ENCODE measurements at regions not wholly inside any gene's neighbourhood (a gene's known extent, or its start where the extent isn't known, plus 50 kb on each side); places are given as distances from the start of the nearest gene placed in this dataset.

DNA sequence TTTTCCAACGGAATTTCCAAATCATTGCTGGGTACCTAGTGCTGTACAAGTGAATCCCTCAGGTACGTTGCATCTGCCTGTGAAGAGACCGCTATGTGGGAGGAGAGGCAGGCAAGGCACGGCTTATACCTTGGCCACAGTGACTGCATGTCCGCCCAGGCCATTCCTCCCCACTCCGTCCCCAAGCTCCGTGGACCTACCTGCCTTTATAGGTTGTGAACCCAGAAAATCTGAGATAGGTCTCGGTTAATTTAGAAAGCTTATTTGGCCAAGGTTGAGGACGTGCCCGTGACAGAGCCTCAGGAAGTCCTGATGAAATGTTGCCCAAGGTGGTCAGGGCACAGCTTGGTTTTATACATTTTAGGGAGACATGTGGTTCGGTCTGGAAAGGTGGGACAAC is 218.5 kb upstream of the TSHZ3 start:
- no peak for DNase-seq

DNA sequence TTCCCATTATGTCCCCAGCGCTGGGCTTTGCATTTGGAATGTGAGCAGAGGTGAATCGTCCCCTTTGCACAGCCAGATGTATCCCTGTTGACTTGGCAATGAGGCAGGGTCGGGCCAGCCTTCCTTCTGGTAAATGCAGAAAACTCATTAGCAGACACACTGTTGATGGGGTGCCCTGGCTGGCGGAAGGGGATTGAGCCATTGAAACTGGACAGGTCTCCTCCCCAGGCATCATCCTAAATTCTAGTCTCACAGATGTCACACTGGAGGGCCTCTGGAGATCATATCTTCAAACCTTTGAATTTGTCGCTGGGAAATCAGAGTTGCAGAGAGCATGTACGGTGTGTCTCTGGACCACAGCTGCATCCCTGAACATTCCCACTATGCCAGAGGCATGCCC is 219.5 kb upstream of the TSHZ3 start:
- no peak for DNase-seq

DNA sequence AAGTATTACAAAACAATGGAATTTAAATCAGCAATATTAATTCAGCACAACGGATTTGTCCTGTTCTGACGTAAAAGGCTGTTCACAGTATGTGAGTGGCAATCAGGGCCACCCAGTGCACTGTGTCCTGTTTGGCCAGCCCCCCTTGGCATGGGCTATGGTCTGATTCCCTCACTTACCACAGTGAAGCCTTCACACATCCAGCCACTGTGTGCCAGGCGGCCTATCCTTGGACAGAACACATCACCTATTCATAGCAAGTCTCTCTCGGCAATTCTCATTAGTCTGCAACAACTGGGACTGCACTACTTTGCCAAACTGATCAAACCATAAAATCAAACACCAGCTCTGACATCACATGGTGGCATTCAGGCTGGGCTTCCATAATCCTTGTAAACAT is 221.5 kb upstream of the TSHZ3 start:
- no peak for DNase-seq

DNA sequence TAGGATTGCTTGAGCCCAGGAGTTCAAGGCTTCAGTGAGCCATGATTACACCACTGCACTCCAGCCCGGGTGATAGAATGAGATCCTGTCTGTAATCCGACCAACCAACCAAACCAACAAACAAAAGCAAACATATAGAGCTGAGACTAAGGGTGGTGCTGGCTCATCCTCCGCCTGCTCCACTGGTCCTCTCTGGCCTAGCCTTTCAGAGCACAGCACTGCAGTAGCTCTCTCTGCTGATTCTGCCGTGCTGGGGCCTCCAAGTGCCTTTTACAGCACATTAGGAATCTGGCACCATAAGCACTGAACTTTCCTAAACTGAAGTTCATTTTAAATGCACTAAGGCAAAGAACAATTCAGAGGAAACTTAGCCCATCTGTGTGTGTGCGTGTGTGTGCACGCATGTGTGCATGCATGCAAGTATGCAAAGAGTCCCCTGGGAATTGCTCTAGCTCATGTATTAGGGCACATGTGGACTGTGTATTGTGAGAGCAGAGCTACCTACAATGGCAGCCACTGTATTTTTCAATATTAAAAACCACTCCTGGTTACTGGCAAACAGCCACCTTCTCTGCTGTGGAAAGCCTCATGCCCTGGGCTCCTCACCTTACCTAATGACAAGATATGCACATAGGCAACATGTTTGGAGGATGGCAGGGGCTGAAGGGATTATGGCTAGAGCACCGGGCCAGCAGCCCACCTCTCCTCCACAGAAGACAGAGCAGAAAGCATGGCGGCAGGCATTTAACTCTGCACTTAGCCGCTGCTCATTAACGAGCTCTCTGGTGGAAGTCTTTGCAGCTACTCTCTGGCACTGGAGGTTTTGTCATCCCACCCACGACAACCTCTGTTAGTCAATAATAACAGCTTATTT is 223.1 kb upstream of the TSHZ3 start:
- no peak for DNase-seq

DNA sequence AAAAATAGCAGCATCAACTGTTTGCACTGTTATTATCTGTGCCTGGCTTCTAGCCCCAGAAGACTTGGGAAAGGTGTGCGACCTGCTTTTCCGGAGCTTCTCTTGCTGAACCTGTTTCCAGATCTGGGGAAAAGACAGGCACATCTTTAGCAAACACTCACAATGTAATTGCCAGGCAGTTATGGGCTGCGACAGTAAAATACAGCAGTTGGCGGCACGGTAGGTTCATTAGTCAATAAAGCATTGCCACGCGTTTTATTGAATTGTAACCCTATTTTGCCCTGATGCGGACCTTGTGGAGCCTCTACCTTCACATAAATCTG is 223.7 kb upstream of the TSHZ3 start:
- DNase-seq: no peak

DNA sequence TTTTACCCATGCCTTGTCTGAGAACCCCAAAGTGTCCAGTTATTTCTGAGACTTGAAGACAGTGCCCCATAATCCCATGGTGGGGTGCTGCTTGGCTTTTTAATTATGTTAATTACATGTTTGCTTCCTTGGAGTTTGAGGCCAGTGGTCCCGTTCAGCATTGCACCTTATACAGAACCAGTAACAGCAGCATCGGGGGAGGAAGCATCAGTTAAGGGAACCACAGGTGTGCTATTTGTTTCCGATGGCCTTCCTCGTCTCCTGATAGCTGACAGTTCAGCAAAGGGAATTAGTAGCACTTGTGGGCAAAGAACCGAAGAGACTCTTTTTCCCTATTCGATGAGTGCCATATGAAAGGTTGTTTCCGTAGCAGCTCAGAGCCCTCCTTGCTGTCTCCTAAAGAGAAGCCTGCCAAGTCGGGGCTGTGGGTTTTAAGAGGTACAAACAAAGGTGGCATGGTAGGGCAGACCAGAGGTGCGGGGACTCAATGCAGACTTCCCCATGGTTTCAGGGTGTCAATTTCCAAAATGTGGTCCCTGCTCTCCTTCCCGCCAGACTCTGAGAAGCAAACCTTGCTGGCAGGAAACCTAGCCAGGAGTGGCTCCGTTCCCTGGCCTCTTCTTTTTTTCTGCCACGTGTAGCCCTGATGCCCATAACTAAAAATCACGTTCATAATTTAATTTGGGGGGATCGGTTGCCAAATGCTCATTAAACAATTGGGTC is 225.2 kb upstream of the TSHZ3 start:
- no peak for DNase-seq

DNA sequence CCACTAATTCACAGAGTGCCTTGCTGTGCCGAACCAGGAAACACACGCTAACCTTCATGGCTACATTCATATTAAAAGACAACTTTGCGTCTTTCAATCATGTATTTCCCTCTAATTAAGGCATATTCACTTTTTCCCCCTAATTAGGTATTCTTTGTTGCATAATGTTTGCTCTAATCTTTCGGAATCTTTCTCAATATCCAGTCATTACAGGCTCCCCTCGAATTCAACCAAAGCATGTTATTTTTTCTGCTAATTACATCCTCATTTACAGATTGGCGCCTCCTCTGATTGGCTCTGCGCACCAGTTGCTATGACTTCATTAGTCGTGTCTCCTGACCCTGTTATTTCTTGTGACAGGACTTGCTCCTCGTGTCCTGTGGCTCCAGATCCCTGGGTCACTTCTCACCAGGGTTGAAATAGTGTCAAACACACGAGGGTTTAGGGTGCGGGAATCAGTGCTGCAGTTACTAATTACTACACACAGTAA is 226.7 kb upstream of the TSHZ3 start:
- DNase-seq: no peak

DNA sequence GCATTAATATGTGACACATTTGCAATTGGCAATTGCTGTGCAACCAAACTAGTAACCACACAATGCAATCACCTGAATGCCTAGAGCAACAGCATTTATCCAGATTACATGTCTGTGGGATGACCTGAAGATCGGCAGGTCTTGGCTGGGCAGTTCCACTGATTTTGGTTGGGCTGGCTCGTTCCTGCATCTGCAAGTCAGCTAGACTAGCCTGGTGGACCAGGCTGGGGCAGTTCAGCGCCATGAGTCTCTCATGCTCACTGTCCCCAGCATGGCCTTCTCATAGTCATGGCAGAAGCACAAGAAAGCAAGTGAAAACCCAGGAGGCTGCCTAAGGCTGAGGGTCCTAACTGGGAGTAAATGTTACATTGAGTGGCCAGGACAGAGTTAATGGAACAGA is 229.1 kb upstream of the TSHZ3 start:
- DNase-seq: no peak

DNA sequence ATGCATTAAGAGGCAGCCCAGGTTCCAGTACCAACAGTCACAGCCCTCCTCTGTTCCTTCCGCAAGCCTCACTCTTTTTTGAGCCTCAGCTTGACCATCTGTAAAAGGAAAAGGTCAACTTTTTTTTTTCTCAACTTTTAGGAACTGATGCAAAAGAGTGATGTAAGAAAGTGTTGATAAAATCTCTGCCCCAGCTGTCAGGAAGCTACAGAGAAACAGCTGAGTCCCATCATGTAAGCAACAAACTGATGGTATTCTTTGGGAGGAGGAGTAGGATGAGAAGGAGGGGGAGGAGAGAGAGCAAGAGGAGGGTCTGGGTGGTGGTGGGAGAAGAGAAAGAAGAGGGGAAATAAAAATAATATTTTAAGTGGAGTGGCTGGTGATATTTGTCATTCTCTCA is 233.9 kb upstream of the TSHZ3 start:
- no peak for DNase-seq

DNA sequence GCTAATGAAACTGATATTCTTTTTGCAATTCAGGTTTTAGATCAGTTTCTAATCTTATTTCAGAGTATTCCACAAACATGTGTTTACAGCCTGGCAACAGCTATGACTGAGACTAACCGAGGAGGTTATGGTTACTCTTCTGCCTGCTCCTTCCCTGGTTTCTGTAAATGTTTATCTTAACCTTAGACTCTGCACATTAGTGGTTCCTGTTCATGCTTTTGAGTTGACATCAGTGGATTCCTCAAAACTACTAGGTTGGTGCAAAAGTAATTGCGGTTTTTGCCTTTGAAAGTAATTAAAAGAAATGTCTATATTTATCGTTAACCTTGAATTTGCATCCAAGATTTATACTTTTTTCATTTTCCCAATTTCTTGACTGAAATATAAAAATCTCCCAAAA is 237.0 kb upstream of the TSHZ3 start:
- DNase-seq: no peak

DNA sequence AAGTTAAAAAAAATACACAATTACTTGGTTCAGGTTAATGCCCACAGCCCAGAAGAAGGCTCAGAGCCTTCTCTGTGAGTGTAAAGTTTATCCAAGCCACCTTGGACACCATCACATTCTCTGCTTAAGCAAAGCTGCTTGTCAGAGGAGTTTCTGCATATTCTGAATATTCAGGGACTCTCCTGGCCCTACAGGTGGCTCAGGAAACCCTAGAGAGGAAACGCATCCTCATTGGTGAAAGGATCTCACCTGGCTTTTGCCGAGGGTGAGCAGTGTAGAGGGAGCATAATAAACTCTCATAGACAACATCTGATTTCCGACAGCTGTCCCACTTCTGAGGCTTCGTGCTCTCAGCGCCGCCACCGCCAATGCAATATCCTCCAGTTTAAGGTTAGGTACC is 239.9 kb upstream of the TSHZ3 start:
- no peak for DNase-seq

DNA sequence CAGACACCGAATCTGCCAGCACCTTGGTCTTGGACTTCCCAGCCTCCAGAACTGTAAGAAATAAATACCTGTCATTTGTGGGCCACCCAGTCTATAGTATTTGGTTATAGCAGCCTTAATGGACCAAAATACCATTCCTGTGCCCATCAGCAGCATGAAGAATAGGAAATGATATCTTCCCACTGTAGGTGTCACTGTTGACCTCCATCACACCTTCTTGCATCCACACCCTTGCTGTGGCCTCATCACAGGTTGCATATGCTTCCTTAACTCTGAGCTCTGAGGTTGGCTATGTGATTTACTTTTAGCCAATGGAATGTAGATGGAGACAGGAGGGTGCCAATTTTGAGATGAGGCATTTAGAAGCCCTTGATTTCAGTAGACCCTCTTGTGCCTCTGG is 242.0 kb upstream of the TSHZ3 start:
- no peak for DNase-seq

DNA sequence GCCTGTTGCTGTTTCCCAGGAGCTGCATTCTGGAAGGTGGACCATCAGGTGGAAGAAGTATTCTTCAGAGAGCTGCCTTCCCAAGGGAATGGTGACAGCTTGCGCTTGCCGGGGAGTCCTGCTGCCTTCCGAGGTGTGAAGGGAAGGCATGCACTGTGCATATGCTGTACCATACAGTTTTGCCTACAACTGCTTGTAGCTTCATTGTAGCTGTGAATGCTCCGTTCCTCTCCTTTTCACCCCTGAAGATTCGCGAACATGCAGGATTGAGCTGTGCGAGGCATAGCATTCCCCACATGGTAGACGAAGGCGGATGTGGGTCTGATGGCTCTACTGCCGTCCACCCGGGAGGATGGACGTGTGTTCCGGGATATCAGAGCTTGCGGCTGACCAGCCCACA is 243.2 kb upstream of the TSHZ3 start:
- DNase-seq: no peak

DNA sequence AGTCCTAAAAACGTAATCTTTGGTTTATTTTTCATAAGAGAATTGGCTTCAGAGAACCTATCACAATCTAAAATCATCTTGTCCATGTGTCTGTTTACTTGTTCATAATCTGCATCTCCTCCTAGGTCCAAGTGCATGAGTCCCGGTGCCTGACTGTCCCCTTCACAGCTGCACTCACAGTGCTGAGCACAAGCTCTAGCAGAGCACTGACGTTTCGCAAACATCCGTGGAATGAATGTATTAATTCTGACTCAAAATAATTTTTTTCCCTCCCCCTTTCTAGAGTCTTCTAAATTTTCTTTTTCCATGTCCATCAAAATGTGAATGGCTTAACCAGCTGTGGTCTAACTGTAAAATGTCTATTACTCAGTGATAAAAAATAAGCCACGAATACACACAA is 245.5 kb upstream of the TSHZ3 start:
- no peak for DNase-seq

DNA sequence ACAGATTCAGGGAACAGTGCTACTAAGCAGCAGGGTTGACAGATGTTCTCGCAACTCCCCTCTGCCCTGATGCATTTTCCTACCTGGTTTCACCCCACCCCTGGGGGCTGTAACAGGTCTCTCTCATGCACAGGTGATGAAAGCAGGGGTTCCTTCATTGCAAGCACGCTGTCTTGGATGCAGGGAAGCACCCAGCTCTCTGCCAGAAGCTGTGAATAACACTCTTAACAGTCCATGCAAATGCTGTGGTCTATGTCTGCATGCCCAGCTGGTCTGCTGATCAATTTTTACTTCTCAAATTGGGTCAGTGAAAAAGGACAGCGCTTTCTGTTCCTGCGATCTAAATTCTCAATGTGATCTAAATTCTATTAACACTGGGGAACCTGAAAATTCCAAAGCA is 246.3 kb upstream of the TSHZ3 start:
- DNase-seq: no peak

DNA sequence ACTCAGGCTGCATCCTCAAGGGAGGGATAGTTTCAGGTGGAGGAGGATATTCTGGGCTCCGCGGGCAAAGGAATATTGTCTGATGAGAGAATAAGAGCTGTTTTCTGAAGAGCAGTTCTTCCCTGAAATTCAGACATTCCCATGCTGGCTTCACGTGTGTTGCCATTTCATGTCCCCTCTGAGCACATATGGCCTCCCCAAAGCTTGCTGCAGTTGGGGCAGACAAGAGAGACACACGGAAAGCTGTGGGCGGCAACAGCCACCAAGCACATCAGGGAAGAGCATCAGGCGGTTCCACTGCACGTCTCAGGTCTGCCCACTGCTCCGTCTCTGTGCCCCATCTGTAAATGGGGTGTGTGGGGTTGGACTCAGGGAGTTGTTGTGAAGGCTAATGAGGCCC is 247.5 kb upstream of the TSHZ3 start:
- no peak for DNase-seq

DNA sequence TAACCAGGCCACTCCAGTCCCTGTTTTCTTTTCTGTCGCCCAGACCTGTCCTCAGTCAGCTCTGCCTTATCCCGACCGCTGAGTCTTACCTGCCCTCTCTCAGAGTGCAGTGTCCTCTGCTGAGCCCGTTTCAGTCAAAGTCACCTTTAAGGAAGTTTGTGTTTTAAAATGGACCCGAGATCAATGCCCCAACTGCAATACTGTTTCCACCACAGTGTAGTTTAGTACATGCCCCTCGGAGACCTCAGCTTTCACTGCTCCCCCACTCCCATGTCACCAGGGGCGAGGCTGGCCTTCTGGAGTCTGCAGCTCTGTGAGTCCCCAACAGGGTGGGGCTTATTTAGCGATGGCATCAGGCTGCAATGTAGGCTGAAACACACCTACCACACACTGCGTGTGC is 248.4 kb upstream of the TSHZ3 start:
- no peak for DNase-seq

DNA sequence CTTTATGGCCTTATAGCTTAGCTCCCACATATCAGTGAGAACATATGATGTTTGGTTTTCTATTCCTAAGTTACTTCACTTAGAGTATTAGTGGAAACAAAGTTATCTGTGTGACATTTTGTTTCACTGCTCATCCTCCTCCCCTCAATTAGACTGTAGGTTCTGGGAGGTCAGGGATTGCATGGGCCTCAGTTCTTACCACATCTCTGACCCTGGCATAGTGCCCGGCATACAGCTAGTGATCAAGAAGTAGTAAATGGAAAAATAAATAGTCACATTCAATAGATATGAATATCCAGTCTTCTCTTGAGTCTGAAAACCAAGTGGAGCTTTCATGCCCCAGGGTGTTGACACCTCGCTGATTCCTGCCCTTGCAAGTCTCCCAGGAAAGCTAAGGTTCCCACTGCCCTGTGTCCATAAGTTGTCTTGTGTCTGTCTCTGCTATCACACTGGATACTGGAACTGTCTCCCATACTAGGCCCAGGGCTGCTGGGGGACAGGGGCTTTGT is 249.5 kb upstream of the TSHZ3 start:
- DNase-seq: no peak

DNA sequence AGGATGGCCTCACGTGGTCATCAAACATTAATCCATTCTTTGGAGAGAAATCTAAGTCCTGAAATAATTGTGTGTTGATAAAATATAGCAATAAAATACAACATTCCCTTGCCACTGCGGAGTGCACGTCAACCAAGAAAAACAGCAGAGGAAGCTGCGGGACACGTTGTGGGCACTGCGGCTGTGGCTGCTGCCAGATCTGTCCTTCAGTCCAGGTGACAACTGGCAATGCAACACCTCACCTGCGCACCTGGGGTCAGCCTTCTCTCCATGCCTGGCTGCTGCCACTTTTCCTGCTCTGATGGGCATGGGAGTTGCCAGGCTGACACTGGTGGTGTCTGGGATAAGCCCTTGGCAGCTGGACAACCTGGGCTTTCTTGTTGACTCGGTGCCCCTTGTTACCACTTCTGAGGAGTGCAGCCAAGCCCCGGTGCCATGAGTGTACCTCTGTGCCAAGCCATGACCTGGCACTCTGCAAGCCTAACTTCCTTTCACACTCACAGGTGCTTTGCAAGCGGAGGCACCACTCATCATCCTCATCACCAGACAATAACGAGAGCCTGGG is 251.6 kb upstream of the TSHZ3 start:
- DNase-seq: no peak

DNA sequence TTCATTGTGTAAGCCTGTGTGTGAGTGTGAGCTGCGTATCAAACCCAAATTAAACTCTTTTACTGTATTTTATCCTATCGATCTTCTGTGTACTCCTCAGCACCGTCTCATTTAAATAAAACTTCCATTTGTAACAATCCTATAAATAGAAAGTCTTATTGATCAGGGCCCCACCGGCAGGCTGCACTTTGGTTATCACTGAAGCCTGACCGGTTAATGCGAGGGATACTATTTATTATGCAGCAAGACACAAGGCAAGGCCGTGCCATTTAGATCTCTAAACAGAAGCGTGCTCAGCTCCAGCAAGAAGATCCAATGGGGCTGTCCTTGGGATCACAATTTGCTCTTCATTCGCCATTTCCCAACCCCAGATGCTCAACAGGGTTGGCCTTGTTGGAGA is 252.6 kb upstream of the TSHZ3 start:
- no peak for DNase-seq

DNA sequence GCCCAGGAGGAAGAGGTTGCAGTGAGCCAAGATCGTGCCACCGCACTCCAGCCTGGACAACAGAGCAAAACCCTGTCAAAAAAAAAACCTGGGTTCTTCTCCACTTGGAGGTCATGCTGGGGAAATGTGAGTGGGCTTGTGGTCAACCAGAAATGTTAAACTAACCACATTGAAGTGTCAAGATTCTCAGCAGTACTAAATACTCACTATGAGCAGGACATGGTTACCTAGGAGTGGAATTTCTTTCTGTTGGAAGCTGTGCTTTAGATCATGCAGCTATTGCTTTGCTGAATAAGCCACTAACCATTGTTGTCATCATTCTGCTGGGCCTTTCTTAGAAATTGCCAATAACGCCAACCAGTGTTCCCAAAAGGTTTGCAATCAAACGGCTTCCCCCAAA is 253.3 kb upstream of the TSHZ3 start:
- no peak for DNase-seq

DNA sequence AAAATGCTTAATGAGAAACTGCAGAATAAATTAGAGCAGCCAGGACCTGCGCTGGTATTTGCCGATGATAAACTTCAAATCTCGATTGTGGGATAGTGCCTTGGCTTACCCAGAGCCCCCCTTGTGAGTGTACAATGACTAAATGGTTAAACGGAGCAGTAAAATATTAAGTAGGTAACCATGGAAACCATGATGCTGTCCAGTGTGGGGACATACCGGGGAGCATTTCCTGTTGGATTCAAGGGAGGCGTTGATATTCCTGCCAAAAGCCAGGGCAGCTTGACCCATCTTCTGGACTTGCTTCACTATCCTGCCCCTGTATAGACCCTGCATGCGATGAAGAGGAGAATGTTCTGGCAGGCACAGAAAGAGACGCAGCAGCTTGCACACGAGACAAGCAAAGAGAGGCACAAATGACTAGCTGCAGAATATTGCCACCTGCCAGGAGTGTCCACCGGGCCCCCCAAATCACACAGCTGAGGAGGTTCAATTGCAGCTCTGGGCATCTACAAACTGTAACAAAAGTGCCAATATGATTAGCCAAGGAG is 255.3 kb upstream of the TSHZ3 start:
- no peak for DNase-seq

DNA sequence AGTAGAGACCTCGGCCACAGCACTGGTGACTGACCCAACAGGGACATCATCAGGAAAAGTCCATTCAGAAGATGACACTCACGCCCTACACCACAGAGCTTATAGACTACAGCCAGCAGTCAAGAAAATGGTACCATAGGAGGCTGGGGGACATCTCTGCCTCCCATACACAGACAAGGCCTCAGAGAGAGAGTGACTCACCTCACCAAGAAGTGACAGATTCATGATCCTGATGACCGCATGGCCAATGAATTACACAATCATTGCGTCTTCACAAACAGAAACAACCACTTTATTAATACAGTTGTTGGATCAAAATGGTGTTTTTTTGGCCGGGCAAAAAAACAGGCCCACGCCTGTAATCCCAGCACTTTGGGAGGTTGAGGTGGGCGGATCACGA is 260.8 kb upstream of the TSHZ3 start:
- DNase-seq: no peak

Measured in amniotic stem cell (primary cell).